HG03045 (cell line): ENCODE measurements at regions not wholly inside any gene's neighbourhood (a gene's known extent, or its start where the extent isn't known, plus 50 kb on each side); places are given as distances from the start of the nearest gene placed in this dataset.
"Not testable (repeated sequence)": the region's sequence is repeated elsewhere in the genome, so short reads cannot be mapped to it uniquely, and the experiment has no call there.

Experiments
- ATAC-seq: cut with Tn5 transposase; IDR thresholded peaks from one replicate; pipeline ENCODE4 v1.9.1; 2021; ENCODE audit warnings: mild to moderate bottlenecking, moderate library complexity; ENCODE audit not compliant: unreplicated experiment

- not testable (repeated sequence) for ATAC-seq
Observed at GRCh38 chr2:89795530-89795929, 1104.1 kb downstream of the RPIA start.

- ATAC-seq = no peak
Observed at GRCh38 chr2:89797320-89798038, 1106.0 kb downstream of the RPIA start.

GRCh38 chr2:89801207-89801606, 1109.7 kb downstream of the RPIA start:
- not testable (repeated sequence) for ATAC-seq

GRCh38 chr2:89806363-89806762, 1114.9 kb downstream of the RPIA start:
- not testable (repeated sequence) for ATAC-seq

- ATAC-seq = no peak
Observed at GRCh38 chr2:89811295-89811694, 1119.8 kb downstream of the RPIA start.

- not testable (repeated sequence) for ATAC-seq
Observed at GRCh38 chr2:89811910-89812309, 1120.4 kb downstream of the RPIA start.

GRCh38 chr2:89814359-89814758, 1122.9 kb downstream of the RPIA start:
- ATAC-seq = not testable (repeated sequence)

GRCh38 chr2:89818873-89819272, 1127.4 kb downstream of the RPIA start:
- ATAC-seq = no peak

- ATAC-seq = no peak
Observed at GRCh38 chr2:89819809-89820208, 1128.3 kb downstream of the RPIA start.

- ATAC-seq = no peak
Observed at GRCh38 chr2:89820248-89820647, 1128.8 kb downstream of the RPIA start.

- no peak for ATAC-seq
Observed at GRCh38 chr2:89821455-89821945, 1130.0 kb downstream of the RPIA start.

GRCh38 chr2:89822342-89822741, 1130.9 kb downstream of the RPIA start:
- not testable (repeated sequence) for ATAC-seq

GRCh38 chr2:89823556-89823955, 1132.1 kb downstream of the RPIA start:
- no peak for ATAC-seq

GRCh38 chr2:89825034-89825433, 1133.6 kb downstream of the RPIA start:
- no peak for ATAC-seq

- ATAC-seq = not testable (repeated sequence)
Observed at GRCh38 chr2:89826741-89827140, 1135.3 kb downstream of the RPIA start.

GRCh38 chr2:89827829-89828228, 1136.4 kb downstream of the RPIA start:
- ATAC-seq = not testable (repeated sequence)

GRCh38 chr2:89828416-89828815, 1136.9 kb downstream of the RPIA start:
- not testable (repeated sequence) for ATAC-seq

GRCh38 chr2:89828961-89829631, 1137.6 kb downstream of the RPIA start:
- peak; percentile 30 for ATAC-seq

- no peak for ATAC-seq
Observed at GRCh38 chr2:89829828-89830227, 1138.4 kb downstream of the RPIA start.

GRCh38 chr2:89830341-89831218, 1139.1 kb downstream of the RPIA start:
- peak; percentile 43 for ATAC-seq
